ENCODE measurements at regions not wholly inside any gene's neighbourhood (a gene's known extent, or its start where the extent isn't known, plus 50 kb on each side); places are given as distances from the start of the nearest gene placed in this dataset.

DNA sequence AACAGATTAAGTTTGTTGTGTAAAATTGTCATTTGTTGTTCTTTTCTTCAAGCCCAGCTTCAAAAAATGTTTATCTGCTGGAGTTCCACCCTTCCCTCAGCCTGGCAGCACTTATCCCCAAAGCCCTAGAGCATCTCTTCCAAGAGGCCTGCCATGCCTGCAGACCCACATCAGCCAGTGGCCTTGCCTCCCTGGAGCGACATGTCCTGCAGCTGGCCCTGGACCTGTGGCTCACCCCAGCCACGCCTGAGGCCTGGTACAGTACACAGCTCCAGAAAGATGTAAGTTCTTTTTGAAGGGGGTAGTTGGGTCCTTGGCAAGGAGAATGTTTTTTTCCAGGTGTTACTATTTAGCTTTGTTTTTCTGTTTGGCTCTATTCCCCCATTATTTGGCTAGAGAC lies 124.8 kb downstream of the CD164 start:
- no peak for TF ChIP-seq TAF1 (IDR thresholded peaks at IDR 0.05; ENCODE audit: borderline replicate concordance, low read depth, low read length)
- TF ChIP-seq POLR2AphosphoS5 (IDR thresholded peaks at IDR 0.05; ENCODE audit: low read depth, low read length), result no peak
- no peak for TF ChIP-seq POLR2A (IDR thresholded peaks at IDR 0.05; ENCODE audit: low read depth, low read length)

All from GM12892 (cell line).